Activated CD4-positive, CD25-positive, alpha-beta regulatory T cell treated with anti-CD3 and anti-CD28 coated beads, Interleukin-2, amount 50 U/mL, for 24 hours (primary cell): ENCODE measurements at regions not wholly inside any gene's neighbourhood (a gene's known extent, or its start where the extent isn't known, plus 50 kb on each side); places are given as distances from the start of the nearest gene placed in this dataset.
"Not testable (repeated sequence)": the region's sequence is repeated elsewhere in the genome, so short reads cannot be mapped to it uniquely, and the experiment has no call there.

ENCODE experiments used
- ATAC-seq, 2 donors: fragments of 150-1000 bp; cut with Tn5 transposase; one replicate each; pipeline ENCODE4 v1.10.0; 2021; ENCODE audit warnings: mild to moderate bottlenecking in 1 of 2, moderate library complexity in 1 of 2

DNA sequence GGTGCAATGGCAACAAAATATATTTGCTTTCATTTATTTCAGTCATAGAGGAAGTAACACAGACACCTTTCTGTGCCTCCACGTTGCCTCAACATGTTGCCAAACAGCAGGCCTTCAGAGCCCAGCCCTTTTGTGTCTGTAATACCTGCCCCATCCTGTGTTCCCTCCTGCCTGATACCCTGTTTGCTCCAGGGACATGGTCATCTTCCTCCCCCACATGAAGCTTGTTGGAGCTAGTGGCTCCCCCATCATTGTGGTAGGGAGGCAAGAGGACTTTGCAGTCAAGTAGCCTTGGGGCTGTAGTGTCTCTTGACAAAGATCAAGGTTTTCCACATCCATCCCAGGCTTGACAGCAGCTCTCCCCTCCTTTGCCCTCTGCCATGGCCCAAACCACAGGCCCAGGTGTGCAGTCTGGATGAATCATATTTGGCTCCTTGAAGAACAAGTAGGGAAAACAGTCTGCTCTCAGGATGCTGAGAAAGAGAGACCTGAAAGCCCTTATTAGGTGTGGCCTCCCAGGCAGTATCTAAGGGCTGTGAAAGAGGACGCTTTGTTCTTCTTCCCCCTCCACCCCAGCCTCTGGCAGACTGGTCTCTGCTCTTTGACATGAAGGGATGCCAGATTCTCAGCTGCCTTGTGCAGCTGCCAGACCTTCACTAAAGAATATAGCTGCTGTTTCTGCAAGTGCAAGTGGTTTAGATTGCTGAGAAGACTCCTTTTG, 329.0 kb downstream of the C12orf75 start:
- ATAC-seq: no peak

DNA sequence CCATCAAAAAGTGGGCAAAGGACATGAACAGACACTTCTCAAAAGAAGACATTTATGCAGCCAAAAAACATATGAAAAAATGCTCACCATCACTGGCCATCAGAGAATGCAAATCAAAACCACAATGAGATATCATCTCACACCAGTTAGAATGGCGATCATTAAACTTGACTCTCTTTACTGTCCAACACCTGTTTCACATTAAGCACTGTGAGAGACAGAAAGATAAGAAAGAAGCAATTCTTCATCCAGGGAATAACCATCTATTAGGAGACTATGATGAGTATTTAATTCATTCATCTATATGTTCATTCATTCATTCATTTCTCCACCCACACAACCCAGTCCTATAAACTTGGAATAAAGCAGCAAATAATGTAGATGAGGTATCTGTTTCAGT, 334.3 kb downstream of the C12orf75 start:
- not testable (repeated sequence) for ATAC-seq

DNA sequence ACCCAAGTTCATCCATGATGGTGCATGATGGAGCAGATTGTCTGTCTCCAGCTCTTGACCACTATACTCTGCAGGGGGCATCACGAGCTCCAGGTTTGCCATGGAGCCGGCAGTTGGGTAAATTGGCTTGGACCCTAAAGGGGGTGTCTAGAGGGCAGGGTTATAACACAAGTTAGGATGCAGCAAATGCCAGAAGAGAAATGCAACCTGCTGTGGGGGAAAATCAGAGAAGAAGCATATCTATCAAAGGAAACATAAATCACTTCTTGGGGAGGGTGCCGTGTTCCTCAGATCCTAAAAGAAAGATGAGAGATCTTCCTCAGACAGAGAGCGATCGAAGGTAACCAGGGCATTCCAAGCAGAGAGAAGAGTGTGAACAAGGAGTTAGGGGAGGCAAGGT, 334.9 kb downstream of the C12orf75 start:
- no peak for ATAC-seq

DNA sequence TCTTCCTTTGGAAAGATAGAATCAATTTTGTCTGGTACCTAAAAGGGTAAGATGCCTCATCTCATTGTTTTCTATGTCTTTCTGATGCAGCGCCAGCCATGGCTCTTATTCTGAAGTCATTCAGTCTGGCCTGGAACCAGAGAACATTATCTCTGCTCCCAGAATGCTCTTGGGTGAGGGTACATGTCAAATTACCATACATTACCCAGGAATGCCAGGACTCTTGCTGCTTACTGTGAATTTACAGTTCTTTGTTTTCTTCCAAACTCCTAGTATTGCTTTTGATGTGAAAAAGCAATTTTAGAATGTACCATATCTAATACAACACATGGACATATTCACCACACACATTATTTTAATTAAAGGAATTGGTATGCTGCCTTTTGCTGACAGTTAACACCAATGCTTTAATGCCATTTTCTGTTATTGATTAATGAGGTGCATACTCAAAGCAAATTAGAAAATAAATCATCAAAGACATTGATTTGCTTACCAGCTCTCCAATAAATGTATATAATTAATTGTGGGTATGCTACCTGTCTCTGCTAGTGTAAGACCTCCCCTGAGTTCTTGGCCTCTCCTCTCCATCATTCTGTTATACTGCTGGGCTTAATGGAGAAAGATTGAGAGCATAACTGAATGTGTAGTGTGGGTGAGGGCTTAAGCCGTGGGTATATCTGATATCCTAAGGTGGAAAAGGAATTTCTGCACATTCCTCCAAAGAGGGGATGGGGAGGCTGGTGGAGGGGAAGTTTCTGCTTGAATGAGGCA, 337.7 kb downstream of the C12orf75 start:
- ATAC-seq: no peak

DNA sequence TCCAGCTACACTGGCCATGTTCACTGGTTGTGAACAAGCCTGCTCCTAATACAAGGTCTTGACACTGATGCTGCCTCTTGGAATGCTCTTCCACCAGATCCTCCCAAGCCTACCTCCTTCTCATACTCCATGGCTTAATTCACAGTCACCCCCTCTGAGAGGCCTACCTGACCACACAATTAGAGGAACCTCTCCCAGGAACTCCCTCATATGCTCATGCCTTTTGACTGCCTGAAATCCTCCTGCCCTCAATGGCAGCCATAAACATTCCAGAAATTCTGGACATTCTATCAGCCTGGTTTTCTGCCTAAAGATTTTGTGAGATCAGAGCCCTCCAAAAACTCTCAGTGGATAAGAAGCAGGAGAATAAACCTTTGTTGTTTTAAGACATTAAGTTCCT, 340.2 kb downstream of the C12orf75 start:
- no peak for ATAC-seq

DNA sequence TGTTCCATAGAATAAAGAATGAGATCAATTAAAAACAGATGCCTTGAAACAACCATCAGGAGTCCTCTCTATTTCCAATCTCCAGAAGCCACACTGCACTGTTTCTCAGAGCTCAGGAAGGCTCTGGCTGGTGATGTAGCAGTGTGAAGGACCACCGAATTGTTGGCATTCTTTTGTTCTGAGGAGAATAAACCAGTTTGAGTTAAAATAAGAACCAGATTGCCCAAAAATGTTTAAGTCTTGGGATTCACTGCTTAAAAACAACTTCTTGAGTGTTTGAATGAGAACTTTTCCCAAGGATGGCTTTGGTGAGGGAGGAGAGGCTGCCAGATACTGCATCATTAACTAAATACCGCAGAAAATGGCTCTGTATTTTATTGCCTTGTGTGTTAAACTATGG, 341.2 kb downstream of the C12orf75 start:
- no peak for ATAC-seq

DNA sequence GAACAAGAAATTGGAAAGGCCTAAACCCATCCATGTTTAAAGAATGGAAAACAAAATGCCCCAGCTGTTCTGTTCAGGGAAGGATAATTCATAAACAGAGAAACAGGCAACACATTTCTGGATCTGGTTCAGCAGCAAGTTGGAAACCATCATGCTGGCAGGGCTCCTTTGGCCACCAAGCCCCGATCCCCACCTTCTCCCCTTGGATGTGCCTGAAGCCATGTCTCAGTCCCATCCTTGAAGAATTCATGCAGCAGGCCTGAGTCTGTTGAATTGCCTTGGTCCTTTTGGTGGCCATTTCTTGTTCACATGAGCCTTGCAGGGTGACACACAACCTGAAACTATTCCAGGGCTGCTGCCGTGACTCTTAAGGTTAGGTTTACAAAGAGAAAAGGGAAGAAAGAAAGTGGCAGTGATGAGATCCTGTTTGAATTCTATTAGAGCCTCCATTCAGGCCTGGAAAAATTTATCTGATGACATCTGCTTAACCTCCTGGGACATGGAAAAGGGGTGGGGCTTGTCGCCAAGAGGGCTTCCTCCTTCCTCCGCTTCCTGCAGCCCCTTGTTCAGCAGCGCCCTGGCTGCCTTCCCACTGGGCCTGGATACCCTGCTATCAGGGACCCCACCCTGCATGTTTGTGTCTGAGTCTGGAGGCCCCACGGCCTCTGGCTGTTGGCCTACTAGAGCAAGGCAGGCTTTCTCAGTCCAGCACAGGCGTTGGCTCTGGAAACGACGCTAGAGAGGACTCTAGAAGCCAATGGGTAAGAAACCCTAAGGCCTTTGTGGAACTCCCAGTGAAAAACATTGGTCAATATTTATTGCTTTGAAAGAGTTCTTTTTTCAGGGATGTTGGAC, 341.9 kb downstream of the C12orf75 start:
- ATAC-seq: no peak

DNA sequence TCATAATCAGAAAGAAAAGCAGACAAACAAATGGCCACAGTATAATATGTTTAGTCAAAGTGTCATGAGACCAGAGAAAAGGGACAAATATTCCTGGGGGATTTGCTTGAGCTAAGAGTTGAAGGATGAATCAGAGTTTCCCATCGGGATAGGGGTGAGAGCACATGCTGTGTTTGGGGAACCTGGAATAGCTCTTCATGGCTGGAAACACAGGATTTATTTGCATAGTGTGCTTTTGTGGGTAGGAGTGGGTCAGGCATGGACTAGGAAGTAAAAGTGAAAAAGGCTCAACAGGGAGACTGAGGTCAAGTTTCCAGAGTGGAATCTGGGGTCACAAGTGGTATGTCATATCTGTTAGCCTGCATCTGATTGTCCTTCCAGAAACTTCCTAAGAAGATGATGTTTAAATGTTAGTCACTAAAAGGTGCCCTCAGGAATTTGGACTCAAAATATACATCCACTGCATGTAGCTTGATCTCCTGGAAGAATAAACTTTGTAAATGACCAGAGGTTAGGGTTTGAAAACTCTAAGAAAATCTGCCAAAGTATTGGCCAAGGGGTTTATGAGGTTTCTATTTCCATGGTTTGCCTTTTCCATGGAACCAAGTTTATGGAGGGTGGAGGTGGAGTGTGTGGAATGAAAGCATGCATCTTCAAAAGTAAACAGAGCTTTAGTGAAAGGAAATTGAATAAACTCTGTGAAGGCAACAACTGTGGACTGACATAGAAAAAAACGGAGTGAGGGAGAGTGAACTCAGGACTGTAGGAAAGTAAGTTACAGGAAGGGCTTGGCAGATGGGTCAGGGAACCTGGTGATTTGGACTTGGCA, 344.6 kb downstream of the C12orf75 start:
- ATAC-seq: no peak

DNA sequence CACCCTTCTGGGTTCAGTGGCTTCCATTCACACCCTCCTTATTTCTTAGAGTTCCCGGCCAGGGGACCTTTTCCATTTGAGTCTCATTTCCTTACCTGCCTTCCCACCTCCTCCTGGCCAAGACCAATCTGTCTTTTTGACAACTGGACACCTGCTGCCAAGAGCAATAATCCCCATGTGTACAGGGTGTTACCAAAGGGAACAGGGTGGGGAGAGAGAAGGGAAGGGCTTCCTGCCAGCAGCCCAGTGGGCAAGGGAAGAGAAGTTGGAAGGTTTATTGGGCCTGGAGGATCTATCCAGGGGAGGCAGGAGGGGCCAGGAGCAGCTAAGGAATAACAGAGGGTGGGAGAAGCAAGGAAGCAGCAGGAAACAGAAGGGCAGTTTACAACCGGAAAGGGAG, 346.2 kb downstream of the C12orf75 start:
- no peak for ATAC-seq

DNA sequence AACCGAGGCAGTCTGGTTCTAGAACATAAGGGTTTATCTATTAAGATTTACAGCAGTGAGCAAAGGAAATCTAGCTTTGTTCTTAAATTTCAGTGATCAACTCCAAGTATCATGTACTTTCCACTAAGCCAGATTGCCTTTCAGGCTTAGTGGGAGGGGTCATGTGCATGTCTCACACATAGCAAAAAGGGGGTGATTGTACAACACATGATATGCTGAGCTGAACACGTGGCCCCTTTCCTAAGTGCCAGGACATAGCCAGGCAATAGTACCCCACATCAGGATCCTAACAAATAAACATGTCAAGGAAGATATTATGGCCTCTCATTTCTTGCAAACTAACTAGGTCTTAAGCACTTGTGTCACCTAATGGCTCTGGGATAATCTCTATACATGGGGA, 347.2 kb downstream of the C12orf75 start:
- ATAC-seq: no peak

DNA sequence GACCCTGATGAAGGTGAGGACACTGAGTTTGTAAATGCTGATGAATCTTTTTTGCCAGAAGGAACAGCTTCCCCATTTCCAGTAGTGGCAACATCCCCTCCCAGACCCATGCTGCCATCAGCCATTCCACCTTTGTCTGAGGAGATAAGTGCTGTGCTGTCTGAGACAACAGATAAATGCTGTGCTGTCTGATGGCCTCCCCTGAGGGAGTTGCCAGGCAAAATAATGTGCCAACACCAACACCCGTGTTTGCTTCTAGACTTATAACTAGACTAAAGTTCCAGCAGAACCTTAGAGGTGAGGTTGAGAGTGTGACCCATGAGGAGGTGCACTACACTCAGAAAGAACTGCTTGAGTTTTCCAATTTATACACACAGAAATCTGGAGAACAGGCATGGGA, 349.5 kb downstream of the C12orf75 start:
- no peak for ATAC-seq

DNA sequence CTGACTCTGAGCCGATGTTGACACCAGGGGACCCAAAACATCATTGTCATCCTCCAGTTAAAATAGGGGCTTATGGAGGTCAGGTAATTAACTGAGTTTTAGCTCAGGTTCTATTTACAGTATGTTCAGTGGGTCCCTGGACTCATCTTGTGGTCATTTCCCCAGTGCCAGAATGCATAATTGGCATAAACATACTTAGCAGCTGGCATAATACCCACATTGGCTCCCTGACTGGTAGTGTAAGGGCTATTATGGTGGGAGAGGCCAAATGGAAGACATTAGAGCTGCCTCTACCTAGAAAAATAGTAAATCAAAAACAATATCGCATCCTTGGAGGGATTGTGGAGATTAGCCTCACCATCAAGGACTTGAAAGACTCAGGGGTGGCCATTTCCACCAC, 350.9 kb downstream of the C12orf75 start:
- no peak for ATAC-seq

DNA sequence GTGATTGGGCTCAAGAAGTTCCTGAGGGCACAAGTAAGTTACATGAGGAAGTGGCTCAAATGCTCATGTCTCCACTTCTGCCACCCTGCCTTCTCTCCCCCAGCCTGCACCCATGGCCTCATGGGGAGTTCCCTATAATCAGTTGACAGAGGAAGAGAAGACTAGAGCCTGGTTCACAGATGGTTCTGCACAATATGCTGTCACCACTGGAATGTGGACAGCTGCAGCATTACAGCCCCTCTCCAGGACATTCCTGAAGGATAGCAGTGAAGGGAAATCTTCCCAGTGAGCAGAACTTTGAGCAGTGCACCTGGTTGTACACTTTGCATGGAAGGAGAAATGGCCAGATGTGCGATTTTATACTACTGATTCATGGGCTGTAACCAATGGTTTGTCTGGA, 352.3 kb downstream of the C12orf75 start:
- ATAC-seq: not testable (repeated sequence)

DNA sequence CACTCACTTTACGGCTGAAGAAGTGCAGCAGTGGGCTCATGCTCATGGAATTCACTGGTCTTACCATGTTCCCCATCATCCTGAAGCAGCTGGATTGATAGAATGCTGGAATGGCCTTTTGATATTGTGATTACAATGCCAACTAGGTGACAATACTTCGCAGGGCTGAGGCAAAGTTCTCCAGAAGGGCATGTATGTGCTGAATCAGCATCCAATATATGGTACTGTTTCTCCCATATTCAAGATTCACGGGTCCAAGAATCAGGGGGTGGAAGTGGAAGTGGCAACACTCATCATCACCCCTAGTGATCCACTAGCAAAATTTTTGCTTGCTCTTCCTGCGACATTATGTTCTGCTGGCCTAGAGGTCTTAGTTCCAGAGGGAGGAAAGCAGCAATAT, 353.3 kb downstream of the C12orf75 start:
- ATAC-seq: not testable (repeated sequence)

DNA sequence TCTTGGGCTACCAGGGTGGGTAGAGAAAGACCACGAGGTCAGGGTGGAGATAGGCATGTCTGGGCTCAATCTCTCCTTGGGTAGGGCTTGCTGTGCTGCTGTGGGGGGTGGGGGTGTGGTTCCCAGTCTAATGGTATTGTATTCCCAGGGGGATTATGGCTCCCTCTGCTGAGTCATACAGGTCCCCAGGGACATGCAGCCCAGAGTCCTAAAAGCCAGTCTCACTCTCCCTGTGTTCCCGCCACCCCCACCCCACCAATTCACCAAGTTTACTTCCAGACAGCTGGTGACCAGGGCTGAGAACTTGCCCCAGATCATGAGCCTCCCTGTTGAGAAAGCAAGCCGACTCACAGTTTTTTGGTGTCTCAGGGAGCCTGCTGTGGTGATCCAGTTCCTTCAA, 367.6 kb downstream of the C12orf75 start:
- ATAC-seq: no peak

DNA sequence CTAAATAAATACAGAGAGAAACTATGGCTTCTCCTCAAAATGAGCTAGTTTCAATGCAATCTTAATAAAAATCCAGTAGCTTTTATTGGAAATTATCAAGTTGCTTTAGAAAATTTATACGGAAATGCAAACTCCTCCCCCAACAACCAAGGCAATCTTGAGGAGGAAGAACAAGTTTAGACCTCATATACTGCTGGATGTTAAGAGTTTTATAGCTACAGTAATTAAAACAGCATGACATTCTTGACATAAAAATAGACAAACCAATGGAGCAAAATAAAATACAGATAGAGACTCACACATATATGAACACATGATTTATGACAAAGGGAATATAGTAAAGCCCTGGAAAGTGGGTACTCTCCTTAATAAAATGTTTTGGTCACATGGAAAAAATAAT, 368.7 kb downstream of the C12orf75 start:
- ATAC-seq: no peak

DNA sequence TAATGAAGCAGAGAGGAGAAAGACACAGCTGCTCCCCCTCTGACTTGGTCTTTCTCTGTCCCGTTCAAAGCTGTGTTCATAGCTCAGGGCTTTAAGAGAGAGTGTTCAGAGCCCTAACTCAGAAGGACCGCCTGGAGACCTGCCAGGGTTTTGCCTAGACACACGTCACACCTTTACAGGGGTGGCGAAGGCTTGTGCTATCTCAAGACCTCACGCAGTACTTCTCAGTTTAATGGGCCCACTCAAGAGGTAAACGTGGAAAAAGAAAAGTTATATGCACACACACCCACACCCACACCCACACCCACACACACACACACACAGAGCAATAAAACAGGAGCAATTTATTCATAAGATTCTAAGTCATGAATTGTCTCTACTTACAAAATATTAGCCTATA, 374.3 kb downstream of the C12orf75 start:
- ATAC-seq: no peak

DNA sequence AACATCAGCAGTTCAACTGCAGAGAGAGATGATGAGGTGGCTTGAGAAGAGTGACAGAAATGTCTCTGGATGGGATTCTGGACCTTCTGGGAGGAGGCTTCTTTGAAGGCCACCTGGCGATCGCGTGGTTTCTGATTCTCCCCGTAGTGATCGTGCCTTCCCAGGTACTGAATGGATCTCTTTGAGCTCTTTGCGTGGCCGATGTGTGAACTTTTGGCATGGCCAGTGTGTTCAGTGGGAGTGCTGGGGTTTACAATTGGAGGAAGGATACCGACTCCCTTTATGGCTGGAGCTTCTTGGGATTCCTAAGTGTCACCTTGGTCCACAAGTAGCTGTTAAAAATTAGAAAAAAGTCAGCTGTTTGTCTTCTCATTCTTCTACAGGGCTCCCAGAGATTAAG, 374.7 kb downstream of the C12orf75 start:
- no peak for ATAC-seq

DNA sequence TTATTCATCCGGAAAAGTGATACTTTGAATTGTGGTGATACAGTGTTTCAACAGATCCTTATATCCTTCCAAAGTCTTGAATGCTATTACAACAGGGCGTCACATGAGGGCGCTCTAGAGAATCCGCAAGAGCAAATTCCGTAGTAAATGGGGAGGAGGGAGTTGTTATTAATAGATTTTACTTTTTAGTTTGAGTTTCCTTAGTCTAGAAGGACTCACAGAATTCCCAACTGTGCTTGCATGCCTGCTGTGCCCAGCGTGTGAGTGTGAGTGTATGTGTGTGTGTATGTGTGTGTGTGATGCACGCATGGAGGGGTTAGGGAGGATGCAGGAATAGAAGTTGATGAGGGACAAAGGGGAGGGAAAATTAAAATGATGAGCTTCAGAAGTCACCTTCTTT, 375.3 kb downstream of the C12orf75 start:
- ATAC-seq: no peak

DNA sequence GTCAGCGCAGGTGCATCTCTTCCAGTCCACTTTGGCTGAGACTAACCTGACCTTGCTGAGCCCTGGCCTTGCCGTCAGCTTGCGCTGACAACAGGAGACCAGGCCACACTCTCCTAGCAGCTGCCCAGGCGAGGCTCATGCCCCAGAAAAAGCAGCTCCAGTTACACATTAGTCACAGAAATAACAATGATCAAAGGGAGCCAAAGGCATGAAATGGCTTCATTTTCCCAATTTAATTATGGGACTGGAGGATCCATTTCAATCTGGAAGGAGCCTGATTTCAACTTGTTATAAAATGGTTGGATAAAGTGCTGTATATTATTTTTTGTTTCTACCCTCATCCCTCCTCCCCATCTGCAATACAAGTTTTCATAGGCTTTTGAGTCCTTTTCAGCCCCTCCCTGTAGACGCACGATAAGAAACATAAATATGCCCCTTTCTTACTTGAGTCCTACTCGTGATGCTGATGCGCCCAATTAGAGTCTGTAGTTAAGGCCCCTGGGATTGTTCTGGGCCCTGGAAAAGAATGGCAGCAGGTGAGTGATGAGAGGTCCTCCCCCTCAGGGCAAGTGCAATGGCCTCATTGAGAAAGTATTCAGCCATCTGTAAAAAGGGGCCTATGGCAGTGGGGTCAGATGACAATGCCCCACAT, 376.0 kb downstream of the C12orf75 start:
- ATAC-seq: no peak

DNA sequence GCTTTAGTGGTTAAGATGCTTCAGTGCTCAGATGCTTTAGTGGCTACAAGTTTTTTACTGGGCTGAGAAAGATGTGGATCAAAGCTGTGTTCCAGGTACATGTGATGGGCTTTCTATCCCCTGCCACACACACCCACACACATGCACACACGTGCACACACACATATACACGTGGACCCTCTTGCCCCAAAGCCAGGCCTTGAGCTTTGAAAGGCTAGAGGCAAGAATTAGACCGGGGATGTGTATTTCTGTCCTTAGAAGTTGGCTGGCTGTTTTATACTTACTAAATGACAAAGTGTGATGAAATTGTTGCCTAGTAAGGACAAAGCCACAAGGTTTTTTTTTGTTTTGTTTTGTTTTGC, 376.5 kb downstream of the C12orf75 start:
- no peak for ATAC-seq
